Memory B cell (primary cell): ENCODE measurements at regions not wholly inside any gene's neighbourhood (a gene's known extent, or its start where the extent isn't known, plus 50 kb on each side); places are given as distances from the start of the nearest gene placed in this dataset.
"Not testable (repeated sequence)": the region's sequence is repeated elsewhere in the genome, so short reads cannot be mapped to it uniquely, and the experiment has no call there.

Experiments
- ATAC-seq: fragments of 150-1000 bp; cut with Tn5 transposase; 2 replicates; pipeline ENCODE4 v1.10.0; 2021; ENCODE audit warnings: low read depth, mild to moderate bottlenecking, moderate library complexity
- DNase-seq, 2 donors: peaks; one replicate each; pipeline ENCODE4 v3.0.0; 2022; ENCODE audit warnings: low spot score in 2 of 2
- H3K27ac Mint-ChIP-seq: one replicate; pipeline ENCODE4 v1.8.0; 2022; ENCODE audit warnings: mild to moderate bottlenecking, moderate library complexity, mixed read lengths
- H3K27me3 Mint-ChIP-seq: one replicate; pipeline ENCODE4 v1.8.0; 2022; ENCODE audit warnings: mixed read lengths
- H3K36me3 Mint-ChIP-seq: one replicate; pipeline ENCODE4 v1.8.0; 2022; ENCODE audit warnings: mild to moderate bottlenecking, mixed read lengths
- H3K4me1 Mint-ChIP-seq: one replicate; pipeline ENCODE4 v1.8.0; 2022; ENCODE audit warnings: mixed read lengths
- H3K4me3 Mint-ChIP-seq: one replicate; pipeline ENCODE4 v1.8.0; 2022; ENCODE audit warnings: mild to moderate bottlenecking, moderate library complexity, mixed read lengths
- H3K9me3 Mint-ChIP-seq: one replicate; pipeline ENCODE4 v1.8.0; 2022; ENCODE audit warnings: mixed read lengths

DNA sequence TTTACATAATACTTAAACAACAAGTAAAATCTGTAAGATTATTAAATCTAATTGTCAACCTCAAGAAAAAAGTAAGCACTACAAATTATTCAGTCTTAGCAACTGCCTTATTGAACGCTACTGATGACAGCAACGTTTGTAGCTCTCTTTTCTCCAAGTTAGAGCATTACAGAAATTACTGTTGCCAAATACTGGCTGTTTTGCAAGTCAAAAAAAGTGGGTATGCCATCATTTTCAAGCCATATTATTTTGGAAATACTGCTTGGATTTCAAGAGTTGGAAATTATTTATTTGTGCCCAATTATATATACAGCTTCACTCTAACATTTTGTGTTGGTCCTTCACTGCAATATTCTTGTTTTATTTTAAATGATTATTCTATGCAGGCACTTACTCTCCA, 221.7 kb downstream of the CXXC4 start:
- H3K27me3 Mint-ChIP-seq = no peaks in the 10 kb centered on the region
- no peaks in the 10 kb centered on the region for H3K36me3 Mint-ChIP-seq
- ATAC-seq (no peak), DNase-seq (no peak)
- no peaks in the 10 kb centered on the region for H3K4me1 Mint-ChIP-seq
- no peak overlapping the region for H3K4me3 Mint-ChIP-seq
- no peaks in the 10 kb centered on the region for H3K9me3 Mint-ChIP-seq
- H3K27ac Mint-ChIP-seq = no peak overlapping the region

DNA sequence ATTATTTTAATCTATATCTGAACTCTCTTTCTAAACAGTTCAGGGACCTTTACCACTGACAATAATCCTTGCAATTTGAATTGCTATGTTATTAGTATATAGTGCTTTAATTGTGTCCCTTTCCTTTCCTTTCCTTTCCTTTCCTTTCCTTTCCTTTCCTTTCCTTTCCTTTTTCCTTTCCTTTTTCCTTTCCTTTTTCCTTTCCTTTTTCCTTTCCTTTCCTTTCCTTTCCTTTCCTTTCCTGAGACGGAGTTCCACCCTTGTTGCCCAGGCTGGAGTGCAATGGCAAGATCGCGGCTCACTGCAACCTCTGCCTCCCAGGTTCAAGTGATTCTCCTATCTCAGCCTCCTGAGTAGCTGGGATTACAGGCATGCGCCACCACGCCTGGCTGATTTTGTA, 225.1 kb downstream of the CXXC4 start:
- H3K36me3 Mint-ChIP-seq, ATAC-seq: not testable (repeated sequence)

DNA sequence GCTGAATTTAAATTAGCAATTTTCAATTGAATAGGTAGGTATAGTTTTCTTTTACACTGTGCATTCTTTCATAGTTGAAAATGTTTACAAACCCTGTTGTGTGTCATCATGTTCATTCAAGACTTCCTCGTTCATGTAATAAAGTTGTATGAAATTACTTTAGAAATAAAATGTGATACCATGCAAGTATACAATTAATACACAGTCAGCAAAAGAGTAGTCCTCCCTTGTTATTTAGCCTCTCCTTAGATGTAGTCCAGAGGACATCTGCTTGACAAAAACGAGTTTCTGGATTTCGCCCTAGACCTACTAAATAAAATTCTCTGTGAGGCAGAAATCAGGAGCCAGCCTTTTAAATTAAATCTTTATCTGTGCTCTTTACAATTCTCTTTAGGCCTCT, 231.6 kb downstream of the CXXC4 start:
- H3K36me3 Mint-ChIP-seq = no peaks in the 10 kb centered on the region
- H3K27me3 Mint-ChIP-seq = no peaks in the 10 kb centered on the region
- H3K4me1 Mint-ChIP-seq = no peaks in the 10 kb centered on the region
- no peaks in the 10 kb centered on the region for H3K9me3 Mint-ChIP-seq
- ATAC-seq (no peak), DNase-seq (no peak)
- H3K27ac Mint-ChIP-seq = no peak overlapping the region
- H3K4me3 Mint-ChIP-seq = no peak overlapping the region

More for the DNA sequence above, 225.1 kb downstream of the CXXC4 start:
- H3K4me3 Mint-ChIP-seq, DNase-seq, H3K4me1 Mint-ChIP-seq, H3K9me3 Mint-ChIP-seq, H3K27me3 Mint-ChIP-seq, H3K27ac Mint-ChIP-seq: not testable (repeated sequence)

DNA sequence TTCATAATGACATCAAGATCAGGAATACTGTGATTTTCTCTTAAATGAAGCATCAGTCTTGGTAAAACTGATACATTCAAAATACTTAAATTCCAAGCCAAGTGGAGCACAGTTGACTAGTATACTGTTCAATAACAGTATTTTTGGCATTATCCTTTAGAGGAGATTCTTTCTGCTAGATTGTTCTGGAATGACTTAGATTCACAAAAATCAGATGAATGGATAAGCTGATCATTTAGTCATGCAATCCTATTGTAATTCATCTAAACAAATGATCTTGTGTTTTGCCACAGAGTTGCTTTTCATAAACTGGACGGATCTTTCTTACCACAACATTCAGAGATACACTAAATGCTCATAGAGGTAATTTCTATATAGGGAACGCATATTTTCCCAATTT, 232.0 kb downstream of the CXXC4 start:
- Mint-ChIP-seq H3K27ac (no peak overlapping the region), H3K27me3 (no peaks in the 10 kb centered on the region), H3K9me3 (no peaks in the 10 kb centered on the region), H3K4me1 (no peaks in the 10 kb centered on the region), H3K36me3 (no peaks in the 10 kb centered on the region), H3K4me3 (no peak overlapping the region)
- no peak for DNase-seq
- ATAC-seq = no peak

DNA sequence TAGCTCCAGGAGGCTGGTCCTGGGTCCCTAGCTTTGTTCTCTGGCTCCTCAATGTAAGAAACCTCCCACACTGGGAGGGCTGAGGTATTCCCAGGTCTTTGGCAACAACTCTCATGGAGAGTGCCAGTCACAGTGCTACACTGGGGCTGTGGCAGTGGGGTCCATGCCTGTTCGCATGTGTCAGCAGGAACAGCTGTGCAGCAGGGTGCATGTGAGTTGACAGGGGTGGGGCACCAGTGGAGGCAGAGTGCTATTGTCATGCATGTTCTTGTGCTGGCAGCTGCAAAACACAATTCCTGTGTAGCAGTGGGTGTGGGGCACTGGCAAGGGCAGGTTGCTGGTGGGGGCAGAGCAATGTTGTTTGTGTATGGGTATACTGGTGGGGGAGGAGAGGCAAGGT, 246.0 kb downstream of the CXXC4 start:
- H3K9me3 Mint-ChIP-seq = peaks cover 3% of the 10 kb centered on the region
- H3K27ac Mint-ChIP-seq = no peak overlapping the region
- no peaks in the 10 kb centered on the region for H3K36me3 Mint-ChIP-seq
- DNase-seq (no peak), ATAC-seq (no peak)
- H3K27me3 Mint-ChIP-seq = peaks cover 3% of the 10 kb centered on the region
- H3K4me1 Mint-ChIP-seq = no peaks in the 10 kb centered on the region
- no peak overlapping the region for H3K4me3 Mint-ChIP-seq

DNA sequence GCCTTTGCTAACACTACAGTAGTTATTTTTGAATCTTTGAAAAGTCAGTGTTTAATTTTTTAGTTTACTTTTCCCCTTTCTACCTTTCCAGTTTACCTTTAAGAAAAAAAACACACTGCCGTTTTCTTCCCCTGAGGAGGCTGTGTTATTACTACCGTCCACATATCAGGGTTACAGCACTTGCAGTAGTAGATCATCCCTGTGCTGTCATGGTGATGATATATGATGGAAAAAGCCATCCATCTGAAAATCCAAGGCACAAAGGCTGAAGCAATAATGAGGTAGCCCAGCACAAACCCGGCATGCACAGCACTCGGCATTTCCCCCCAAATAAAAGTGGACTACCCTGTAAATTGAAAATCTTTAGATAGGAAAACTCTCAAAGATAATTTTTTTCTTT, 258.7 kb downstream of the CXXC4 start:
- Mint-ChIP-seq H3K36me3 (no peaks in the 10 kb centered on the region), H3K27ac (no peak overlapping the region), H3K4me3 (no peak overlapping the region), H3K4me1 (no peaks in the 10 kb centered on the region), H3K9me3 (peaks cover 7% of the 10 kb centered on the region), H3K27me3 (no peaks in the 10 kb centered on the region)
- no peak for ATAC-seq
- DNase-seq = no peak

DNA sequence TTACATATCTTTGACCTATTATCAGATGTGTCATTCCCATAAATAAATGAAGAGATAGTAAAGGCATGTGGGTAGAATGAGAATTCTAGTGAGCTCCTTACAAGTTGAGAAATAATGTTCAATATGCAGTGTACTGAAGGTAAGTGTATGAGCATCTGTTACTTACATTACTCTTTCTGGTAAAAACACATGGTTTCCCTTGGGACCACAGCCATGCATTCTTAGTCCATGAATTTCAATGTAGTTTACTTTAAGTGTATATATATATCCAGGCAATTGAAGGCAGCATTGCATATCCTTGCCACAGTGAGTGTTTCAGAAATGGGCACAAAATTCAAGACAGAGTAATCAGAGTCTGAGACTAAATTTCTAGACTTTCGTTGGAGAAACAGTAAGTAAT, 277.2 kb downstream of the CXXC4 start:
- ATAC-seq = no peak
- H3K27ac Mint-ChIP-seq = no peak overlapping the region
- peaks cover 1% of the 10 kb centered on the region for H3K27me3 Mint-ChIP-seq
- no peaks in the 10 kb centered on the region for H3K36me3 Mint-ChIP-seq
- no peak for DNase-seq
- H3K4me1 Mint-ChIP-seq = no peaks in the 10 kb centered on the region
- peaks cover 1% of the 10 kb centered on the region for H3K9me3 Mint-ChIP-seq
- H3K4me3 Mint-ChIP-seq = no peak overlapping the region

DNA sequence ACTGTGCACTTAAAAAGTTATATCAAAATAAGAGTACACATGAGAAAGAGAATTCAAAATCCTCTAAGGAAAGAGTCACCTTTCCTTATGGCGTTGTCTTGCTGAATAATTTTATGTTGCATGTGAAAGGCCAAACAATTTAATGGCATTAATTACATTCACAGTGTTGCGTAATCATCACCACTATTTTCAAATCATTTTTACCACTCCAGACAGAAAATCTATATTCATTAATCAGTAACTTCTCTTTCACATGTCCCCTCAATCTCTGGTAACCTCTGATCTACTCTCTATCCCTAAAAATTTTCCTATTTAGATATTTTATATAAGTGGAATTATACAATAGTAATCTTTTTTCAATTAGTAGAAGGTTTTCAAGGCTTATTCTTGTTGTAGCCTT, 283.0 kb downstream of the CXXC4 start:
- Mint-ChIP-seq H3K4me1 (no peaks in the 10 kb centered on the region), H3K36me3 (no peaks in the 10 kb centered on the region), H3K9me3 (peaks cover 1% of the 10 kb centered on the region), H3K27me3 (peaks cover 1% of the 10 kb centered on the region), H3K4me3 (no peak overlapping the region), H3K27ac (no peak overlapping the region)
- DNase-seq = no peak
- no peak for ATAC-seq

DNA sequence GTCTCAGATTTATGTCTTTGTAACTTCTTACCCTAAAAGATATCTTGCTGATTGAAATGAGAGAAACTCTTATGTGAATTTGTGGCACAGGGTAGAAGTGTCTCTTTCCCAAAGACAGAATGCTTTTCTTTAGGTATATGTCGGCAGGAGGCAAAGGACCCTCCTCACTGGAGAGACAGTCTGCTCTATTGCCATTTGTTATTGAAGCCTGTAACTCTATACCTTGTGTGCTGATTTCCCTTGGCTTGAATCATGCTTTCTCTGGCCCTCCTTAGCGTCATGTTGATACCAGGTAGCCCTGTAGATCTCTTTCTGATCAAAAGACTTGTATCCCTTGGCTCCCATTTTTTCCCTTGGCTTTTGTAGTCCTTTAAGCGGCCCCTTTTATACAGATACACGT, 284.3 kb downstream of the CXXC4 start:
- peaks cover 1% of the 10 kb centered on the region for H3K9me3 Mint-ChIP-seq
- ATAC-seq (no peak), DNase-seq (no peak)
- no peak overlapping the region for H3K4me3 Mint-ChIP-seq
- no peaks in the 10 kb centered on the region for H3K4me1 Mint-ChIP-seq
- peaks cover 1% of the 10 kb centered on the region for H3K27me3 Mint-ChIP-seq
- no peak overlapping the region for H3K27ac Mint-ChIP-seq
- H3K36me3 Mint-ChIP-seq = no peaks in the 10 kb centered on the region

DNA sequence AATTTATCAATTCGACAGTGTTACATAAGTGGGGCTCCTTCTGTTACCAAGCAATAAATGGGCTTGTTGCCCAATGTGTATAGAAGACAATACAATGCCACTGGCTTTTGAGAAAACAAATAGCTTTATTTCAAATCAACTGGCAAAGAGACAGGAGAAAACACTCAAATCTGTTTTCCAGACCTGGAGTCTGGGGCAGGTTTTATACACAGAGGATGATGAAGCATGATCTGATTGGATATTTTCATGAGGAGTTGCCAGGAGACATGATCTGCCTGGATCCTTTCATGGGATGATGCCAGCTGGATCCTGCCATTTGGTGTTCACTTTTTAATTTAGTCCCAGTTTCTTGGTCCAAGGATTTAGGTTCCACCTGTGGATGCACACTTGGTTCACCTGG, 287.9 kb downstream of the CXXC4 start:
- DNase-seq = no peak
- Mint-ChIP-seq H3K27ac (no peak overlapping the region), H3K4me1 (no peaks in the 10 kb centered on the region), H3K4me3 (no peak overlapping the region), H3K27me3 (no peaks in the 10 kb centered on the region), H3K9me3 (peaks cover 2% of the 10 kb centered on the region), H3K36me3 (no peaks in the 10 kb centered on the region)
- ATAC-seq = no peak

DNA sequence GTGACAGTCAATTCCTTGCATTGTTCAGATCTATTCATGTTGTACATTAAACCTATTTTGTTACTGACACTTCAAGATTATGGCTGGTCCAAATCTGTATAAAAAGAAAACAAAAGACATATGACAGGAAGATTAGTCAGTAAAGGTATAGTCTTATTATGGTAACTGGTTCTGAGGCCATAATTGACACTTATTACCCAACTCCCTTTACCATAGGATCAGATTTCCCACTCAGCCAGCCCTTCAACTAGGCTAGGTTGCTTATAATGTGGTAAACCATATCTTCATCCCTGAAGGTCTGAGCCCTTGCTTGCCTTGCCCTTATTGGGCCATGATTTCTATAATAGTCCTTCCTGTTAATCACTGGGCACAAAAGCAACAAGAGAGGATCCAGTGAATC, 289.6 kb downstream of the CXXC4 start:
- Mint-ChIP-seq H3K27me3 (no peaks in the 10 kb centered on the region), H3K4me1 (no peaks in the 10 kb centered on the region)

DNA sequence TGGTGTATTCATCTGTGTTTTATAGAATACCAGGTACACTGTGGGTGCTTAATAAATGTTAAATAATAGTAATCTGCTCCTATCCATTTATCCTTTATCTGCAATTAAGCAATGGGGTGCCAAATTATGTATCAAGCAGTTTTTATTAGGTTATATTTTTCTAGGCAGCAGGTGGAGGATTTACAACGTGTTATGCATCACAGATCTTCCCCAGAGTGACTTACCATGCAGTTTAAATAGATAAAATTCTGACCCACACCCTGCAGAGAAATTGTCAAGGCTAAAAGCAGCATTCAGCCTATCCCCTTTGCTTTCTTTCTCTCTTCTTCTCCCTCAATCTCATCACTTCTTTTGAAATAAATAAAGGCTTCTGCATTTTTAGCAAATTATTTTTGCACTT, 306.4 kb downstream of the CXXC4 start:
- H3K27ac Mint-ChIP-seq = no peak overlapping the region

More for the DNA sequence above, 289.6 kb downstream of the CXXC4 start:
- ATAC-seq = no peak
- H3K9me3 Mint-ChIP-seq = peaks cover 2% of the 10 kb centered on the region
- H3K27ac Mint-ChIP-seq = no peak overlapping the region
- DNase-seq = no peak
- H3K4me3 Mint-ChIP-seq = no peak overlapping the region
- no peaks in the 10 kb centered on the region for H3K36me3 Mint-ChIP-seq

DNA sequence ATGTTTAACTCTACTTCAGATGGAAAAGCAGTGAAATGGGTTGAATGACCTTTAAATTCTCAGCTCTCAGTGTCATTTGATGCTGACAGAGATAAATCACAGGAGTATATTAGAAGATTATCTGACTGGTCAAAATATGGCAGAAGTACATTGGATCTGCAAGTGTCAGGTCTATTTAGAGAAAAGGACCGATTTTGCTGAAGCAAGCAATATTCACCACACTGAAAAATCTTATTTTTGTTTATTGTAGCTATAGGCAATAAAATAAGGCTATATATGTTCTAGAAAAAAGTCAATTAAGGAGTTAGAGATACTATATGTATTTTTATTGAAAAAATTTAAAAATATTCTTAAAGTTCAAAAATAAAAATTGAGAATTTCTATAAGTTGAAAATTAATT, 325.3 kb downstream of the CXXC4 start:
- no peaks in the 10 kb centered on the region for H3K4me1 Mint-ChIP-seq
- H3K27ac Mint-ChIP-seq = no peak overlapping the region
- no peak for DNase-seq
- H3K9me3 Mint-ChIP-seq = no peaks in the 10 kb centered on the region
- ATAC-seq = no peak
- no peaks in the 10 kb centered on the region for H3K36me3 Mint-ChIP-seq
- no peak overlapping the region for H3K4me3 Mint-ChIP-seq
- H3K27me3 Mint-ChIP-seq = no peaks in the 10 kb centered on the region

More for the DNA sequence above, 306.4 kb downstream of the CXXC4 start:
- ATAC-seq (no peak), DNase-seq (no peak)
- no peak overlapping the region for H3K4me3 Mint-ChIP-seq
- no peaks in the 10 kb centered on the region for H3K36me3 Mint-ChIP-seq
- peaks cover 1% of the 10 kb centered on the region for H3K9me3 Mint-ChIP-seq
- no peaks in the 10 kb centered on the region for H3K27me3 Mint-ChIP-seq
- H3K4me1 Mint-ChIP-seq = no peaks in the 10 kb centered on the region

DNA sequence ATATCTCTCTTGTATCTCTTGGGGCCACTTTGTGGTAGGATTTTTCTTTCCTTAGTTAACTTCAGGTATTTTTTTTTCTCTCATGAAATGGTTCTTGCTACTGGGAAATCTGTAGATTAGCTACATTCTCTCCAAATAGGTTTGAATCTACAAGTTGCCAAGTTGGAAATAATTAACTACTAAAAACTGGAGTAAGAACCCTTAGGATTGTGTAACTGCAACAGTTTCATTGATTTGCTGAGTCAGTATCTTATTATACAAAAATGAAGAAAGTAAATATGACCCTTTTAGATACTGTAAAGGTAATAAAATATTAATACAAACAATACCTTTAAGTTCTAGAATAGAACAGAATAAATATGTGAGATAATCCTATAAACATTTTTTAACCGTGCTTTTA, 327.9 kb downstream of the CXXC4 start:
- Mint-ChIP-seq H3K4me1 (no peaks in the 10 kb centered on the region), H3K9me3 (no peaks in the 10 kb centered on the region), H3K4me3 (no peak overlapping the region), H3K27me3 (no peaks in the 10 kb centered on the region), H3K27ac (no peak overlapping the region), H3K36me3 (no peaks in the 10 kb centered on the region)
- DNase-seq (no peak), ATAC-seq (no peak)

DNA sequence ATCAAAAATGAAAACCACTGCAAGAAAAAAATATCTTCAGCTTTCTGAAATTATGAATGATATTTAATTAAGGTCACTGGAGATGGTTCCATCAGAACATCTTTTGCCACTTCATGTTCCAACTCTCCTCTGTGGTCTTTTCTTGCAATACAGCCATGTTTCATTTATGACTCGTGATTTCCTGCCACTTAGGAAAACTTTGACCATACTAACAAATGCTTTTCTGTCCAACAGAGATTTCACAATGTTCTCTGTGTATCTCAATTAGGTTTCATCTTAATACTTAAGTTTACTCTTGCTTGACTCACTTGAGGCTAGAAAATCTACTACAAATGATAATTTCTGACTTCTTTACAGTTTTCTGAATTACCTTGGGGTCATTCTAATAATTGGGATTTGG, 330.9 kb downstream of the CXXC4 start:
- Mint-ChIP-seq H3K27me3 (no peaks in the 10 kb centered on the region), H3K9me3 (no peaks in the 10 kb centered on the region), H3K27ac (no peak overlapping the region), H3K4me3 (no peak overlapping the region), H3K36me3 (no peaks in the 10 kb centered on the region), H3K4me1 (no peaks in the 10 kb centered on the region)
- no peak for DNase-seq
- ATAC-seq = no peak

DNA sequence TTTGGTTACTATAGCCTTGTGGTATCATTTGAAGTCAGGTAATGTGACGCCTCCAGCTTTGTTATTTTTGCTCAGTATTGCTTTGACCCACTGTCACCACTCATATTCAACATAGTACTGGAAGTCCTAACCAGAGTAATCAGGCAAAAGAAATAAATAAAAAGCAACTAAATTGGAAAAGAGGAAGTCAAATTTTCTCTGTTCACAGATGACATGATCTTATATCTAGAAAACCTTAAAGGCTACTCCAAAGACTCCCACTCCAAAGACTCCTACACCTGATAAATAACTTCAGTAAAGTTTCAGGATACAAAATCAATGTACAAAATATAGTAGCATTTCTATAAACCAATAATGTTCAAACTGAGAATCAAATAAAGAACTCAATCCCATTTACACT, 348.6 kb downstream of the CXXC4 start:
- no peaks in the 10 kb centered on the region for H3K36me3 Mint-ChIP-seq
- peaks cover 2% of the 10 kb centered on the region for H3K9me3 Mint-ChIP-seq
- DNase-seq (no peak), ATAC-seq (no peak)
- H3K27me3 Mint-ChIP-seq = no peaks in the 10 kb centered on the region
- H3K4me1 Mint-ChIP-seq = no peaks in the 10 kb centered on the region
- no peak overlapping the region for H3K27ac Mint-ChIP-seq
- H3K4me3 Mint-ChIP-seq = no peak overlapping the region
